ENCODE measurements at regions not wholly inside any gene's neighbourhood (a gene's known extent, or its start where the extent isn't known, plus 50 kb on each side); places are given as distances from the start of the nearest gene placed in this dataset.

DNA sequence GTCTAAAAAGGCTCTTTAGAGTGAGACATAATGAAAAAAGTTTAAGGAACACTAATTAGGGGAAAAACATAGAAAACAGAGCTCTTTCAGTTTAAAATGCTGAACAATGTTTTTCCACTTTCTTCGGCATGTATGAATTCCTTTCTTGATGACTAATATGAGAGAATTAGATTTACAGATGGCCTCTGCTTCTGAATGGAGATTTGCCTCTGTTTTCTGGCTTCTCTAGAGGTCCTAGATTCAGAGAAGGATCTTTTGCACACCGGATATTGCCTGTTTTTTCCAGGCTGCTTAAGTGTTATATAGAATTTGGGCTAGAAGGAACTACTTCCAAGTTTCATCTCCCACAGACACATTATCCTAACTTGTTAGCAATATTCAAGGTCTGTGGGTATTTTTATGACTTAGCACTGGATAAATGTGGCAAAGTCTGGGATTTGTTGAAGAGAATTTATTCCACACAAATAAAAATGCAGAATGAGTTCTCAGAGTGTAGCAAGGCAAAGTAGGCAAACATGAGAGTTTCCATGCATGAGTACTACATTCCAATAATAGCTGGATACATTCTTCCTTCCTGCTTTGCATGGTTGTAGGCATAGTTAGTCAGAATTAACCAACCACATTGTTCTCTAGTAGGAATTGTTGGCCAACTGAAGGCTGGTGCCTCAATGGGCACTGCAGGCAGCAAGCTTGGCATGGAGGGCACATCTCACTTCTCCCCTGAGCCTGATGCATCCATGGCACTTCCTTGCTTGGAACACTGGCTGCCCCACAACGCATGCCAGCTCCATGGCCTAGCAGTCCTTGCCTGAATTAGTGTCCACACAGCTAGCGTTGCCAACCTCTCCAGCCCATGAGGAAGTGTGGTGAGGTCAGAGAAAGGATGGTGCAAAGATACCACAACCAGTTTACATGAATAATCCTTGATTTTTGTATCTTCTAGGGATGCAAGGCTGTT, 224.2 kb downstream of the CLIC5 start:
- no peak for DNase-seq

DNA sequence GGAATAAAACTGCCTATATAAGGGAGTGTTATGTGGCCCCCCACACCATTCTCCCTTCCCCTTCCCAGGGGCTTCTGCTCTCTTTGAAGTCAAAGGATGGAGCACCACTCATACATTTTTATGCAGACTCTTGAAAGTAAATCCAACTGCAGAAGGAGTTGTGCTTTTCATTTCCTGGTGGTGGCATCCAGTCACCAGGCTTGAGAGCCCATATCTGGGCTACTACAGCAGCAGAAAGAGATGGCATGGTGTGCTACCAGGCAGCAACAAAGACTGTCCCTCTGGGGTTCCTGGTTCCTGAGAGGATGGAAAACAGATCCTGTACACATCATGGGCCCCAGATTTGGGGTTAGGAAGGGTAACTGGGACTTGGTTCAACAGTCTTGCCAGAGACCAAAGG, 226.4 kb downstream of the CLIC5 start:
- no peak for DNase-seq

DNA sequence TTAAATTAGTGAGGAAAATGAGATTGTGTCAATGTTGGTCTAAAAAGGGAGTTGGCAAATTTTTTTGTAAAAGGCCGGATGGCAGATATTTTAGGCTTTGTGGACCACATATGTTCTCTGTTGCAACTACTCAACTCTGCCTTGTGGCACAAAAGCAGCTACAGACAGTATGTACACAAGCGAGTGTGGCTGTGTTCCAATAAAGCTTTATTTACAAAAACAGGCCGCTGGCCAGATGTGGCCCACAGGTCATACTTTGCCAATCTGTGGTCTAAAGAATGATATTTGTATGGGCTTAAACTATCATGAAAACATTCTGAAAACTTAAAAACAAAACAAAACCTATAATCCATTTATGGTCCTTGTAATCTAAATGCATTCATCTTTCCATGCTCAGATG, 228.3 kb downstream of the CLIC5 start:
- DNase-seq, result no peak

DNA sequence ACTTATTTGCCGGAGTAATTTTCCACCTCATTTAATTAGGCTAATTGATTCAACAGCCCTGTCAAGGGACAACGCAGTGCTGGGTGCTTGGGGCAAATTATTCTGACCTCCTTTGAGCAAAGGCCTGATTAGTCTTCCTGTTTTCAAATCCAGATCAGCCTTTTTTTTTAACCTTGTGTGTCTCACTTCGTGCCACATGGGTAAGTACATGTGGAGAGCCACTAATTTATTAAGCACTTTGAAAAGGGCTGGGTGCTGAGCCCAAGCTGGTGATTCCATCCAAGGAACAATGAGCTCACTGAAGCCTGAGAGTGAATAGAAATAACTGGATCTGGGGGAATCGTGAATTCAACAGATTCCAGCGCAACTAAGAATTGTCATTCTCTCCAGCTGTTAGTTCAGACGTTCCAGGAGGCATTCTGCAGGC, 229.3 kb downstream of the CLIC5 start:
- no peak for DNase-seq

DNA sequence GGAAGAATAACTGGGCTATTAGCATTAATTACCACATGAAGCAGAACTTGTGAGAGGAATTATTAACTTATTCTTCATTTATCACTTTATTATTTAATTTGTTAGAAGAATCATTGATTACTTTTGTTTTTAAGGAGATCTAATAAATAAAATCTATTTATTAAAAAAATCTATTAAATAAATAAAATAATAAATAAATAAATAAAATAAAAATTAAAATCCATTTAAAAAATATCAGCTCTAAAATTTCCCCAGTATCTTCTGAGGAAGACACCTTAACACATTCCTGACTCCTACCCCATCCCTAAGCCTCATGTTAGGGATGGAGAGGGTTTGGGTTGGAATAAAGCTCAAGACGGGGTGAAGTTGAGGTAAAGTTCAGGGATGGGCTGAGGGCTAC, 231.4 kb downstream of the CLIC5 start:
- DNase-seq, result no peak

- no peak for DNase-seq
Measured at GRCh38 chr6:45783716-45784115, 231.9 kb downstream of the CLIC5 start.

GRCh38 chr6:45781890-45782289, 233.8 kb downstream of the CLIC5 start:
- DNase-seq, result no peak

GRCh38 chr6:45780523-45780922, 235.1 kb downstream of the CLIC5 start:
- no peak for DNase-seq

DNA sequence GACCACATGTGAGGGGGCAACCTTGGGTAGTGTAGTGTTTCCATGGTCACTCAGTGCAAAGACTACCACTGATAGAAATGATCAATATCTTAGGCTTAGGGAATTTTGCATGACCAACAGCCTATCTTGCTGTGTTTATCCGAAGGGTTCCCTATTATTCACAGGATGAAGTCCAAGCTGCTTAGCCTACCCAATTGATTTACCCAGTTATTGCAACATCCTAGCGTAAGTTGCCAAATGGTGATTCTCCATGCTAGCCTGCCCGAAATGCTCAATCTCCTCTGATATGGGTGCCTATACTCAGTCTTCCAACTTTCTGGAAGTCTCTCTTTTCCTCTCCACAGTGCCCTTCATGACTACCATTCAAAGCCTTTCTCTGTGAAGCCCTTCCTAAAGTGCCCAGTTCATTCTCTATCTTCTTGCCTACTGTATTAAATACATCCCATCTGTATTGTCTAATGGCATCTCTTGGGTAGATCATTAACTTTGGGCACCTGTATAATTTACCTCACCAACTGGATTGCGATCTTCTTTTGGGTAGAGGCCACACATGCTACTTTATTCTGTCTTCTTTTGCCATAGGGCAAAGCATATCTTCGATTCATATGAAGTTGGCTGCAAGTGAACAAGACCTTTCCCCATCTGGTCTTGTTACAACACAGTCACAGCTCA, 240.5 kb downstream of the CLIC5 start:
- DNase-seq, result no peak

DNA sequence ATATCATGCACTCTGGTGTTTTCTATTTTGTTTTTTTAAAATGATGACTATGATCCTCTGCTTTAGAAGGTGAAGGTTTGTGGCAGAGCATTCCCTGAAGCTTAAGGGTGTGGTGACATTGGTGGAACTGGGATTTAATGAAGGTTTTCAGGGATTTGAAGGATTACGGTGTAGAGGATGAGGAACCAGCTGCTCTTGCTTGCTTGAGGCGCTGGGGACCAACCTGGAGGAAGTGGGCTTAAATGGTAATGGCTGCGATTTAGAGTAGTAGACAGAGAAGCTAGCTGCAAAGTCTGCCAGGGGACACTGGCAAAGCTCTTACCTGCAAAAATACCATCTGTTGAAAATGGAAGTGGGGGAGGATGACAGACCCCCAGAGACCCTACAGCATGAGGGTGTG, 241.8 kb downstream of the CLIC5 start:
- no peak for DNase-seq

DNA sequence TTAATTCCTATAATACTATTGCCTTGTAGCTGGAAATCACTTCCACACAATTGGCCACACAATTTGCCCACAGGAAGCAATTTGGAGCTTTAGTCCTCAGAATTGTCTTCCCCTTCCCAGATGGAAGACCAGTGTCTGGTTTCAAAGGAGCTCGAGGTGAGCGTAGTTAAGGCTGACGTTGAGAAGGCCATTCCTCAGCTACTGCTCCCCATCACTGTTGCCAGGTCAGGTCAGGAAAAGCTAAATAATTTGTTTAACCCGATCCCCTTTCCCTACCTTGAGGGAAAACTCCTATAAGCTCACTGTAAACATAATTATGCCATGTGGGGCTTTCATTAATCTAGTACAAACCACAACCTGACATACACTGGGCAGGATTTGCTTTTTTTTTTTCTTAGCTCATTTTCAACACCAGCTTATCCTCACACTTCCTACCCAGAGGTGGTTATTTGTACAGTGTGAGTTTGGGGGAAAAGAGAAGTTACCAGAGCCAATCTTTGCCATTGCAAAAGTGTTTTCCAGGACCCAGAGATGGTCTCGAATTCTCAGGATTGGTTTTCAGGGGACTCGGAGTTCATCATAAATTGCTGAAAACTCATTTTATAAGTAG, 242.7 kb downstream of the CLIC5 start:
- no peak for DNase-seq

GRCh38 chr6:45772051-45772450, 243.6 kb downstream of the CLIC5 start:
- DNase-seq, result no peak

GRCh38 chr6:45763281-45763680, 252.4 kb downstream of the CLIC5 start:
- no peak for DNase-seq

DNA sequence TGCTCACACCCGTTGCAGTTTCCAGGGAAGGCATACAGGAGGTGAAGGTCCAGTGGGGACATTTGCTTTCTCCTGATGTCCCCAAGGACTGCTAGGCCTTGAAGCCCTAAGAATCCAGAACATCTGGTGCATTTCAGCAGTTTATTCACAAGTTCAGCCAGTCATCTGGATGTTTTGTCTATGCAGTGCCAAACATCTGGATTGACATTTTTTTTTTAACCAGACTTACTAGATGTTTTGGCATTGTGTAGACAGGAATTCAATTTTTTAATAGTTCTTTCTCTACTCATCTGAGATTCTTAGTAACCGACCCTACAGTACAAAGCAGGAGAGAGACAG, 256.2 kb downstream of the CLIC5 start:
- no peak for DNase-seq

GRCh38 chr6:45758787-45759471, 256.7 kb downstream of the CLIC5 start:
- no peak for DNase-seq

DNA sequence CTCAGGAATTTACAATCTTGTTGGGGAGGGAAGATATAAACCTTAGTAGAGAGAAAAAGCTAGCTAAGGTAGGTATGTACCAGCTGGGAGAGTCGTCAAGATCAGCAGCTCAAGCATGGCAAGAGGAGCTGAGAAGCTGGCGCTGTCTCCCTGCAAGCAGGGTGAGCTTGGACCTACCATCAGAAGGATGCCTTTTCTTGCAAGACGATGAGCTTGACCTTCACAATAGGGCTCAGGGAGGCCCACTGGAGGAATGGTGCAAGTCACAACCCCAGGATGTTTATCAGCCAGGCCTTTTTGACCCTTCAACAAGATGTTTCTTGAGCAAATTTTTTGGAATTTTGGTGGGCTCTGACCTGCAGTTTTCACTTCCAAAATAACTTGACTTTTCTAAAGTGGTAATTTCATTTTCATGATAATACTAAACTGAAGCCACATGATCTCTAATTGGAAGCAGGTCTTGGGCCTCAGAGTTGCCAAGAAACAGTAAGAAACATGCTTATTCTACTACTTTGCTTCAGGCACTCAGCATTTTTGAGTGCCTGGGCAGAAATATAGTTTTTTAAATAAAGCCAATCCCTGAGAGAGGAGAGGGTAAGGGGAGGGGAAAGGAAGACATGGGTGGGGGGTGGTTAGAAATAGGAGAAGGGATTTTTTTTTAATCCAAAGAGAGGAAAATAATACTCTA, 258.1 kb downstream of the CLIC5 start:
- DNase-seq, result no peak

DNA sequence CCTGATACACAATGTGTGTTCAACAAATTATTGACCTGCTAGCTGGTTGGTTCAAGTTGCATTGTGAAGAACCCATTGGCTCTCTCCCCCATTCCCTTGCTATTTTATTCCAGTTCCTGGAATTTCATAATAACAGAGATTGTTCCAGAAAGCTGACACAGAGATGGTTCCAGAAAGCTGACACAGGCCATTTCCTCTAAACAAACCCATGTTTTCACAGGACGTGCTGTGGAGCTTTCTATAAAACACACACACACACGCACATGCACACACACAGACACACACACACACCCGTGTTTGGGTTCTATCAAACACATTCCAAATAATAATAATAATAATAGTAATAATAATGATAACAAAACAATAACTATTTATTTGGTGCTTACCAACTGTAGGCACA, 259.1 kb downstream of the CLIC5 start:
- DNase-seq, result no peak

- DNase-seq, result no peak
Measured at GRCh38 chr6:45754432-45754831, 261.2 kb downstream of the CLIC5 start.

- DNase-seq, result no peak
Measured at GRCh38 chr6:45746046-45746445, 269.6 kb downstream of the CLIC5 start.

- DNase-seq, result no peak
Measured at GRCh38 chr6:45743028-45743615, 272.5 kb downstream of the CLIC5 start.

DNA sequence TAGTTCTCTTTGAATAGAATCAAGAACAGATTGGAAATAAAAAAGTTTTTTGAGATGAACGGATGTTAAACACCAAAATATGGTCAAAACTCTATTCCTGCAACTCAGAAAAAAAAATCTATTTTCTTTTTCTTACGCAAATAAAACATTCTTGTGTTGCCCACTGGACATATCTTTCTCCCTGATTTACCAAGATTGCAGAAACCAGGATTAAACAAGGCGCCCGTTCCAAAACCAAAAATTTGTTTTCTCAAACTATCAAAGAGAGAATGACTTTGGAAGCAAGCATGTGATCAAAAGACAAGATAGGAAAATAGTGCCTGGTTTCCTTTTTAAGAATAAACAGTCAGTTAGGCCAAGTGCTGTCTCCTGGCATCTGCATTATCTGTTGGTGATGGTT, 273.1 kb downstream of the CLIC5 start:
- DNase-seq, result no peak

DNA sequence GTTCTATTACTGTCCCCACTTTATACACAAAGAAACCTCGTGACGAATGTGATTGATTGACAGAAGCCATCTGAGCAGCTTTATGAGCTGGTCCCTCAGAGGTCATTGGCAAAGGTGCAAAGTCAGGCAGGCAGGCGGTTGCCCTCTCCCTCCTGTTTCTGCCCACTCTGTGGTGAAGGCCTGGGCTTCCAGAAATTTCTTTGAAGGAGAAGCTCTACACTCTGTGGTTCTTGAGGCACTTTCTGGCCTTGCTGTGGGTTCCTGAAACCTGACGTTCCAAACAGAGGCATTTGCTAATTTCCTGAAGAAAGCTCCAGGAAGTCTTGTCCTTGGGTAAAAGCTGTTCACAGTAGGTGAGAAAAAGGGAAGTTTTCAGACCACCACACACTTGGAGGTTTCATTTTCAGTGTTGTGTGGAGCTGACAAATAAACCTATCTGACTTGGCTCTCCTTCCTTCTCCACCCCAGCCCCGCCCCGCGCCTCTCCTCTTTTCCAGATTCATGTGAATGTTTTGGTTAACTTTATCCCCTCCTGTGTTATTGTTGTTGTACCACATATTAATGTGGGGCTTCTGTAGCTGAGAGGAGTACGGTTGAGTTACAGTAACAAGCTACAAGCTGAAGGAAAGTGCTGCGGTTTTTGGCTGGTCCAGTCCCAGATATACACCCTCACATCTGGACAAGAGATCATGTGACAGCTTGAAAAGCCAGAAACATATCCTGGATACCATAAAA, 274.1 kb downstream of the CLIC5 start:
- DNase-seq, result no peak

Measured in NCI-H510A treated with DMSO at 0.1 percent for 48 hours (cell line).